GM12878 (cell line): ENCODE measurements at regions not wholly inside any gene's neighbourhood (a gene's known extent, or its start where the extent isn't known, plus 50 kb on each side); places are given as distances from the start of the nearest gene placed in this dataset.

Source experiments
- ATAC-seq: fragments of 200-7000 bp; cut with Tn5 transposase; 3 replicates; pipeline ENCODE4 v1.9.1; 2020; ENCODE audit warnings: mild to moderate bottlenecking, moderate library complexity
- BruUV-seq: library from RNA; stranded (reverse); fragments of 400-500 nt; replicated peaks from 2 replicates; lab custom pipeline; 2021; lab: Mats Ljungman, UMichigan
- CTCF ChIA-PET: fragments of 300-600 bp; sonication (Branson Sonifier 250); formaldehyde crosslinking; extraction: SDS; loops from one replicate; lab custom pipeline; 2021; ENCODE audit warnings: inconsistent platforms; lab: Yijun Ruan, JAX
- POLR2A ChIA-PET: fragments of 350-600 bp; formaldehyde crosslinking; extraction: SDS; loops from one replicate; lab custom pipeline; 2021; ENCODE audit warnings: inconsistent platforms; lab: Charles Lee
- RAD21 ChIA-PET: fragments of 300-600 bp; sonication (Branson Sonifier 250); formaldehyde crosslinking; loops from one replicate; lab custom pipeline; 2023; ENCODE audit warnings: antibody characterized with exemption; ENCODE audit not compliant: unreplicated experiment; lab: Charles Lee
- SMC1A ChIA-PET: fragments of 300-600 bp; sonication (Branson Sonifier 250); formaldehyde crosslinking; loops from one replicate; lab custom pipeline; 2023; ENCODE audit not compliant: unreplicated experiment, uncharacterized antibody; lab: Charles Lee
- DNase-seq: peaks from one replicate; pipeline ENCODE4 v3.0.0-alpha.2; 2011; ENCODE audit warnings: low read depth, low spot score
- FAIRE-seq: peaks from 3 replicates; lab custom pipeline; 2011; peaks lifted over from hg19 to GRCh38; lab: Jason Lieb, UNC
- H2AFZ ChIP-seq: 2 replicates; pipeline ENCODE4 v1.6.0; 2011; ENCODE audit warnings: low read depth, low read length, control low read depth; ENCODE audit not compliant: control insufficient read depth
- H3K27ac ChIP-seq: 2 replicates; pipeline ENCODE4 v1.5.1; 2011; ENCODE audit warnings: control low read depth; ENCODE audit not compliant: control insufficient read depth, insufficient read depth
- H3K27me3 ChIP-seq, 2 experiments: replicated peaks in 1 of 2; 2 replicates each; pipeline versions ENCODE4 v1.6.0 to v1.6.1; 2011; ENCODE audit warnings: low read length in 1 of 2; ENCODE audit not compliant: control insufficient read depth in 2 of 2, insufficient read depth in 2 of 2
- H3K36me3 ChIP-seq, 2 experiments: 2 replicates each; pipeline ENCODE4 v1.5.1; 2011; ENCODE audit warnings: low read length in 1 of 2; ENCODE audit not compliant: control insufficient read depth in 2 of 2, insufficient read depth in 2 of 2
- H3K4me1 ChIP-seq: 2 replicates; pipeline ENCODE4 v1.6.1; 2011; ENCODE audit warnings: mild to moderate bottlenecking, low read length, moderate library complexity, mixed read lengths; ENCODE audit not compliant: control insufficient read depth, insufficient read depth
- H3K4me2 ChIP-seq: 2 replicates; pipeline ENCODE4 v1.6.0; 2011; ENCODE audit warnings: control low read depth; ENCODE audit not compliant: control insufficient read depth, insufficient read depth
- H3K4me3 ChIP-seq: fragments of 200-600 bp; sonication (generic); 2 replicates; pipeline ENCODE4 v1.5.1; 2016
- H3K79me2 ChIP-seq: 2 replicates; pipeline ENCODE4 v1.6.0; 2011; ENCODE audit warnings: low read length; ENCODE audit not compliant: control insufficient read depth, insufficient read depth
- H3K9ac ChIP-seq: 2 replicates; pipeline ENCODE4 v1.8.0; 2011; ENCODE audit warnings: low read length, control low read depth, mixed read lengths; ENCODE audit not compliant: control insufficient read depth, insufficient read depth
- H3K9me3 ChIP-seq: replicated peaks from 3 replicates; pipeline ENCODE4 v1.5.1; 2011; ENCODE audit warnings: mild to moderate bottlenecking, low read length; ENCODE audit not compliant: control insufficient read depth, insufficient read depth
- H4K20me1 ChIP-seq: 2 replicates; pipeline ENCODE4 v1.6.0; 2011; ENCODE audit not compliant: control insufficient read depth, insufficient read depth
- CBX3 ChIP-seq: fragments of 200-600 bp; sonication (generic); IDR thresholded peaks from 2 replicates; pipeline ENCODE4 v1.6.1; 2016; ENCODE audit warnings: low read depth, borderline replicate concordance
- EGR1 ChIP-seq, 2 experiments: IDR thresholded peaks; 1 replicate in 1 of 2; 2 replicates in 1 of 2; pipeline ENCODE4 v1.6.1; 2011 to 2012; ENCODE audit warnings: low read depth in 2 of 2, low read length in 2 of 2, borderline replicate concordance in 1 of 2, mild to moderate bottlenecking in 1 of 2, moderate library complexity in 1 of 2
- GATAD2B ChIP-seq: fragments of 450-650 bp; conservative IDR thresholded peaks from 2 replicates; pipeline ENCODE4 v1.6.1; 2017; ENCODE audit warnings: low read depth, mild to moderate bottlenecking, moderate library complexity
- JUND ChIP-seq: IDR thresholded peaks from 2 replicates; pipeline ENCODE4 v1.6.1; 2012; ENCODE audit warnings: low read depth, mild to moderate bottlenecking, low read length, improper control_type of control experiment, moderate library complexity
- KLF5 ChIP-seq: fragments of 450-650 bp; IDR thresholded peaks from 2 replicates; pipeline ENCODE4 v1.6.1; 2014; ENCODE audit warnings: mild to moderate bottlenecking; ENCODE audit not compliant: partially characterized antibody
- MEF2A ChIP-seq: IDR thresholded peaks from 2 replicates; pipeline ENCODE4 v1.6.1; 2011; ENCODE audit warnings: low read depth, mild to moderate bottlenecking, low read length, moderate library complexity; ENCODE audit not compliant: insufficient read depth
- NRF1 ChIP-seq: conservative IDR thresholded peaks from 2 replicates; pipeline ENCODE4 v1.6.1; 2011; ENCODE audit warnings: mild to moderate bottlenecking, low read depth, low read length, improper control_type of control experiment
- RBBP5 ChIP-seq: fragments of 200-600 bp; sonication (generic); conservative IDR thresholded peaks from 2 replicates; pipeline ENCODE4 v1.6.1; 2016
- RCOR1 ChIP-seq: conservative IDR thresholded peaks from 2 replicates; pipeline ENCODE4 v1.6.1; 2012; ENCODE audit warnings: low read depth, low read length, improper control_type of control experiment
- RUNX3 ChIP-seq: IDR thresholded peaks from 2 replicates; pipeline ENCODE4 v1.6.1; 2012; ENCODE audit warnings: low read length, inconsistent platforms
- SIX5 ChIP-seq: IDR thresholded peaks from 2 replicates; pipeline ENCODE4 v1.6.1; 2011; ENCODE audit warnings: mild to moderate bottlenecking, low read depth, low read length, moderate library complexity; ENCODE audit not compliant: severe bottlenecking
- TARDBP ChIP-seq: IDR thresholded peaks from 2 replicates; pipeline ENCODE4 v1.6.1; 2016; ENCODE audit warnings: borderline replicate concordance
- YBX1 ChIP-seq: fragments of 450-650 bp; IDR thresholded peaks from 2 replicates; pipeline ENCODE4 v1.6.1; 2016; ENCODE audit warnings: antibody characterized with exemption
- WGBS: methylation state at CpG from one replicate; pipeline ENCODE4 v1.1.6; 2016; ENCODE audit warnings: low lambda C conversion rate; ENCODE audit not compliant: insufficient replicate concordance, insufficient coverage; ENCODE audit errors: missing lambda C conversion rate; 5-methylcytosine and 5-hydroxymethylcytosine counted together
- in situ Hi-C: fragments of 300-500 bp; cut with MboI; formaldehyde crosslinking; loops from 9 replicates; pipeline ENCODE4 v1.14.3; 2018; ENCODE audit warnings: mixed read lengths
- intact Hi-C: fragments of 100-400 bp; cut with micrococcal nuclease; formaldehyde crosslinking; loops from one replicate; pipeline ENCODE4 v1.14.2; 2022; ENCODE audit not compliant: unreplicated experiment
- TF ChIP-seq, protein P1 (sequence below): IDR thresholded peaks from 2 replicates; pipeline ENCODE4 v1.6.1; 2011; ENCODE audit warnings: low read depth, low read length, improper control_type of control experiment, borderline replicate concordance
- TF ChIP-seq, protein P2 (sequence below): IDR thresholded peaks from 2 replicates; pipeline ENCODE4 v1.6.1; 2011; ENCODE audit warnings: borderline replicate concordance, low read depth, mild to moderate bottlenecking, moderate library complexity, low read length; ENCODE audit not compliant: insufficient read depth, poor library complexity, severe bottlenecking

DNA sequence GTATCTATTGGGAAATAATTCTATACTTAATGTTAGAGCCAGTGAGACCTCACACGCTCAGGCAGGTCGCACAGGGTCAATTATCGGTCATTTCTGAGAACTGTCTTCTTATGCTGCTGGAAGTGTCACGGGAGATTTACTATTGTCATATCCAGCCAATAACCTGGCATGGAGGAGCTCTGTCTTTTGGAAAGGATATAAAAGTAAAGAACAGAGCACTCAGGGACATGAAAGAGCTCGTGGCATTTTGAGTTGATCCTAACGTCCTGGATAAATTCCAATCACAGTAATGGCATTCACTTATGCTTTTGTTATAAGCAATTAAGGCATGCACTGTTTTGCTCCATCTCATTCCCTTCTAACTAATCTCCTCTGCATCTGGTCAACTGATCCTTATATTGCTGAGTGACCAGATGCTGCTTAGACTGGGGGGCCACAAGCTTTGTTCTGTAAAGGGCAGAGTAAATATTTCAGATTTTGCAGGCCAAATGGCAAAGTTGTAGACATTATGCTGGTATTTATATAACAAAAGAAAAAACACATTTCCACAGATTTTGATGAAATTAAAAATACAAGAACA, 453.5 kb upstream of the SMIM21 start:
- 13% methylated on average over 6 of the region's 6 CpGs for WGBS
- FAIRE-seq: no peak

More for the DNA sequence above, 453.5 kb upstream of the SMIM21 start:
- Histone ChIP-seq H2AFZ (no peak overlapping the region), H3K27ac (no peak overlapping the region), H3K27me3 (no peaks in the 10 kb centered on the region), H4K20me1 (no peaks in the 10 kb centered on the region), H3K79me2 (no peaks in the 10 kb centered on the region), H3K4me2 (no peak overlapping the region), H3K9ac (no peak overlapping the region), H3K9me3 (no peaks in the 10 kb centered on the region), H3K36me3 (no peaks in the 10 kb centered on the region), H3K4me1 (no peaks in the 10 kb centered on the region), H3K4me3 (no peak overlapping the region)
- in situ Hi-C loops: no loop called here
- ATAC-seq (no peak), DNase-seq (no peak)
- CTCF ChIA-PET: no interaction called here
- intact Hi-C loops: no loop called here
- no TSS peak for BruUV-seq
- POLR2A ChIA-PET: no interaction called here
- SMC1A ChIA-PET: no interaction called here
- TF ChIP-seq YBX1: no peak
- no peak for TF ChIP-seq RBBP5
- no peak for TF ChIP-seq RCOR1
- TF ChIP-seq GATAD2B: no peak
- TF ChIP-seq CBX3: no peak
- no peak for TF ChIP-seq EGR1 (IDR thresholded peaks at IDR 0.05; ENCODE audit: borderline replicate concordance in 1 of 2, low read depth in 2 of 2, low read length in 2 of 2)
- TF ChIP-seq, protein P1, sequence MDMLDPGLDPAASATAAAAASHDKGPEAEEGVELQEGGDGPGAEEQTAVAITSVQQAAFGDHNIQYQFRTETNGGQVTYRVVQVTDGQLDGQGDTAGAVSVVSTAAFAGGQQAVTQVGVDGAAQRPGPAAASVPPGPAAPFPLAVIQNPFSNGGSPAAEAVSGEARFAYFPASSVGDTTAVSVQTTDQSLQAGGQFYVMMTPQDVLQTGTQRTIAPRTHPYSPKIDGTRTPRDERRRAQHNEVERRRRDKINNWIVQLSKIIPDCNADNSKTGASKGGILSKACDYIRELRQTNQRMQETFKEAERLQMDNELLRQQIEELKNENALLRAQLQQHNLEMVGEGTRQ: no peak
- TF ChIP-seq SIX5: no peak
- TF ChIP-seq, protein P2, sequence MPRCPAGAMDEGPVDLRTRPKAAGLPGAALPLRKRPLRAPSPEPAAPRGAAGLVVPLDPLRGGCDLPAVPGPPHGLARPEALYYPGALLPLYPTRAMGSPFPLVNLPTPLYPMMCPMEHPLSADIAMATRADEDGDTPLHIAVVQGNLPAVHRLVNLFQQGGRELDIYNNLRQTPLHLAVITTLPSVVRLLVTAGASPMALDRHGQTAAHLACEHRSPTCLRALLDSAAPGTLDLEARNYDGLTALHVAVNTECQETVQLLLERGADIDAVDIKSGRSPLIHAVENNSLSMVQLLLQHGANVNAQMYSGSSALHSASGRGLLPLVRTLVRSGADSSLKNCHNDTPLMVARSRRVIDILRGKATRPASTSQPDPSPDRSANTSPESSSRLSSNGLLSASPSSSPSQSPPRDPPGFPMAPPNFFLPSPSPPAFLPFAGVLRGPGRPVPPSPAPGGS: no peak
- TF ChIP-seq NRF1: no peak
- TF ChIP-seq MEF2A: no peak
- no peak for TF ChIP-seq JUND
- TF ChIP-seq KLF5: no peak
- no peak for TF ChIP-seq RUNX3
- TF ChIP-seq TARDBP: no peak
- RAD21 ChIA-PET: no interaction called here
